Transverse colon (tissue), 3 donors: ENCODE measurements at regions not wholly inside any gene's neighbourhood (a gene's known extent, or its start where the extent isn't known, plus 50 kb on each side); places are given as distances from the start of the nearest gene placed in this dataset.

ENCODE experiments used
- POLR2A ChIP-seq: fragments of 450-650 bp; IDR thresholded peaks from one replicate; pipeline ENCODE4 v1.6.1; 2016; ENCODE audit warnings: antibody characterized with exemption, mild to moderate bottlenecking, moderate library complexity
- TF ChIP-seq, protein P1 (sequence below), 5 experiments: fragments of 200-600 bp in 3 of 5; fragments of 450-650 bp in 2 of 5; sonication (generic) in 3 of 5; IDR thresholded peaks; 1 replicate in 2 of 5; 2 replicates in 3 of 5; pipeline ENCODE4 v1.5.1; 2016 to 2017; ENCODE audit warnings: antibody characterized with exemption in 5 of 5, inconsistent platforms in 3 of 5, mild to moderate bottlenecking in 2 of 5, moderate library complexity in 1 of 5

DNA sequence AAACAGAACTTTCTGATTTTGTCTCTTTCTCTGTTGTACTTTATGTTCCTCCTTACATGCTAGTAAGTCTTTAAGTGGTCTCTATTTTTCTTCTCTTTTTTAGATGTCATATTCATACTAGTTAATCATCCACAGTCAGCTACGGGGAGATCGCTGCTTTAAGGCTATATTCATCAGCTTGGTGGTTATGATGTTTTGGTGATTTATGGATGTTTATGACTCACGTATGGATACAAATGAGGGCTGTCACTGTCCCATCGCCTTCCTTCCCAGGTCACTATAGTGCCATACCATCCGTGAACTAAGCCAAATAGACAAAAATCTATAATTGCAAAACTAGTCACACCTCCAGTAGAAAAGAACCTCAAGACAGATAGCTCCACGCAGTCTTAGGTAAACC, 296.8 kb upstream of the AADAT start:
- TF ChIP-seq, protein P1, sequence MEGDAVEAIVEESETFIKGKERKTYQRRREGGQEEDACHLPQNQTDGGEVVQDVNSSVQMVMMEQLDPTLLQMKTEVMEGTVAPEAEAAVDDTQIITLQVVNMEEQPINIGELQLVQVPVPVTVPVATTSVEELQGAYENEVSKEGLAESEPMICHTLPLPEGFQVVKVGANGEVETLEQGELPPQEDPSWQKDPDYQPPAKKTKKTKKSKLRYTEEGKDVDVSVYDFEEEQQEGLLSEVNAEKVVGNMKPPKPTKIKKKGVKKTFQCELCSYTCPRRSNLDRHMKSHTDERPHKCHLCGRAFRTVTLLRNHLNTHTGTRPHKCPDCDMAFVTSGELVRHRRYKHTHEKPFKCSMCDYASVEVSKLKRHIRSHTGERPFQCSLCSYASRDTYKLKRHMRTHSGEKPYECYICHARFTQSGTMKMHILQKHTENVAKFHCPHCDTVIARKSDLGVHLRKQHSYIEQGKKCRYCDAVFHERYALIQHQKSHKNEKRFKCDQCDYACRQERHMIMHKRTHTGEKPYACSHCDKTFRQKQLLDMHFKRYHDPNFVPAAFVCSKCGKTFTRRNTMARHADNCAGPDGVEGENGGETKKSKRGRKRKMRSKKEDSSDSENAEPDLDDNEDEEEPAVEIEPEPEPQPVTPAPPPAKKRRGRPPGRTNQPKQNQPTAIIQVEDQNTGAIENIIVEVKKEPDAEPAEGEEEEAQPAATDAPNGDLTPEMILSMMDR (IDR thresholded peaks at IDR 0.05), result no peak
- no peak for TF ChIP-seq POLR2A
